C4-2B (cell line): ENCODE measurements at regions not wholly inside any gene's neighbourhood (a gene's known extent, or its start where the extent isn't known, plus 50 kb on each side); places are given as distances from the start of the nearest gene placed in this dataset.

ENCODE experiments used
- CTCF ChIP-seq: fragments of 450-650 bp; conservative IDR thresholded peaks from 2 replicates; pipeline ENCODE4 v1.5.1; 2017; ENCODE audit warnings: mild to moderate bottlenecking
- ZFX ChIP-seq: fragments of 450-650 bp; IDR thresholded peaks from 2 replicates; pipeline ENCODE4 v1.6.1; 2017

GRCh38 chr7:85875398-85875797, 688.5 kb upstream of the SEMA3D start:
- TF ChIP-seq CTCF, result no peak
- TF ChIP-seq ZFX, result no peak
